Activated CD8-positive, alpha-beta T cell treated with anti-CD3 and anti-CD28 coated beads for 36 hours (primary cell): ENCODE measurements at regions not wholly inside any gene's neighbourhood (a gene's known extent, or its start where the extent isn't known, plus 50 kb on each side); places are given as distances from the start of the nearest gene placed in this dataset.

Experiments used
- ATAC-seq: fragments of 200-7000 bp; cut with Tn5 transposase; one replicate; pipeline ENCODE4 v1.10.0; 2021; ENCODE audit warnings: mild to moderate bottlenecking, moderate library complexity
- CTCF ChIA-PET: fragments of 350-600 bp; sonication (Branson Sonifier 250); formaldehyde crosslinking; loops from one replicate; lab custom pipeline; 2021; ENCODE audit warnings: antibody characterized with exemption; lab: Charles Lee
- POLR2A ChIA-PET: fragments of 350-600 bp; sonication (Branson Sonifier 250); formaldehyde crosslinking; loops from one replicate; lab custom pipeline; 2021; ENCODE audit warnings: antibody characterized with exemption; lab: Charles Lee
- DNase-seq: peaks from one replicate; pipeline ENCODE4 v3.0.0-alpha.2; 2020
- H3K27ac Mint-ChIP-seq: one replicate; pipeline ENCODE4 v1.8.0; 2021; ENCODE audit warnings: mild to moderate bottlenecking, mixed read lengths
- H3K27me3 Mint-ChIP-seq: one replicate; pipeline ENCODE4 v1.8.0; 2021; ENCODE audit warnings: mixed read lengths
- H3K36me3 Mint-ChIP-seq: one replicate; pipeline ENCODE4 v1.8.0; 2021; ENCODE audit warnings: low read depth, mixed read lengths
- H3K4me1 Mint-ChIP-seq: one replicate; pipeline ENCODE4 v1.8.0; 2021; ENCODE audit warnings: low read depth, mixed read lengths
- H3K4me3 Mint-ChIP-seq: one replicate; pipeline ENCODE4 v1.8.0; 2021; ENCODE audit warnings: mild to moderate bottlenecking, moderate library complexity, mixed read lengths
- H3K9me3 Mint-ChIP-seq: one replicate; pipeline ENCODE4 v1.8.0; 2021; ENCODE audit warnings: mixed read lengths
- CTCF ChIP-seq: fragments of 200-600 bp; IDR thresholded peaks from one replicate; pipeline ENCODE4 v1.8.0; 2022; ENCODE audit warnings: antibody characterized with exemption, mild to moderate bottlenecking
- intact Hi-C: fragments of 100-400 bp; cut with micrococcal nuclease; formaldehyde crosslinking; loops from one replicate; pipeline ENCODE4 v1.10.0; 2022

GRCh38 chr2:114384441-114384840 is 58.0 kb upstream of the DPP10 start:
- Mint-ChIP-seq H3K36me3 (no peaks in the 10 kb centered on the region), H3K4me3 (no peak overlapping the region), H3K27me3 (peaks cover 4% of the 10 kb centered on the region), H3K9me3 (peaks cover 3% of the 10 kb centered on the region), H3K27ac (no peak overlapping the region), H3K4me1 (no peaks in the 10 kb centered on the region)
- ATAC-seq (no peak), DNase-seq (no peak)
- intact Hi-C loops: no loop called here
- no peak for TF ChIP-seq CTCF
- ChIA-PET CTCF (no interaction called here), POLR2A (no interaction called here)

- peaks cover 1% of the 10 kb centered on the region for H3K27me3 Mint-ChIP-seq
- CTCF ChIA-PET: no interaction called here
- H3K4me3 Mint-ChIP-seq: no peak overlapping the region
- intact Hi-C loops: no loop called here
- POLR2A ChIA-PET: no interaction called here
- no peaks in the 10 kb centered on the region for H3K4me1 Mint-ChIP-seq
- TF ChIP-seq CTCF: no peak
- DNase-seq: no peak
- H3K9me3 Mint-ChIP-seq: peaks cover 3% of the 10 kb centered on the region
- H3K27ac Mint-ChIP-seq: no peak overlapping the region
- no peaks in the 10 kb centered on the region for H3K36me3 Mint-ChIP-seq
- ATAC-seq: no peak
These were observed 53.4 kb upstream of the DPP10 start for GRCh38 chr2:114389021-114389420.
